ENCODE measurements at regions not wholly inside any gene's neighbourhood (a gene's known extent, or its start where the extent isn't known, plus 50 kb on each side); places are given as distances from the start of the nearest gene placed in this dataset.

- DNase-seq, result no peak
These were observed 65.9 kb upstream of the MAOA start for GRCh38 chrX:43590150-43590549.

GRCh38 chrX:43592597-43592996 lies 63.5 kb upstream of the MAOA start:
- DNase-seq, result no peak

DNA sequence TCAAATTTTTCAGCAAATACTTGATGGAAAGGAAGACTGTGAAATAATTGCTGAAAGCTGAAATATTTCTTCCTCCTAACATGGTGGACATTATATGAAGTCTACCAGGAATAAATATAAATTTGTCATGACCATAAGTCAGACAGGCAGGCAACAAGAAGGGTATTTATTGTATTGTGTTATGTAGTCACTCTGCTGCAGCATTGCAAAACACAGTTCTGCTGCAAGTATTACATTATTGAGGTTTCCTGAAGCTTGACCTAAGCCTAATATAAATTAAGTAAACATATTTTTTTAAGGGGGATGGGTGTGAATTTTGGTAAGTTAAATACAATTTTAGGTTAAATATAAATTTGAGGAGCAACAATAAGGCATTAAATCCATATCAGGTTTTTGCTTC lies 60.2 kb upstream of the MAOA start:
- no peak for DNase-seq

- DNase-seq, result no peak
These were observed 51.3 kb upstream of the MAOA start for GRCh38 chrX:43604753-43605152.

- DNase-seq, result no peak
These were observed 50.7 kb upstream of the MAOA start for GRCh38 chrX:43605351-43605750.
